Lower leg skin (tissue), 4 donors: ENCODE measurements at regions not wholly inside any gene's neighbourhood (a gene's known extent, or its start where the extent isn't known, plus 50 kb on each side); places are given as distances from the start of the nearest gene placed in this dataset.

Experiments used
- DNase-seq, 2 donors: peaks; one replicate each; pipeline ENCODE4 v3.0.0-alpha.2; 2019; ENCODE audit warnings: low spot score in 2 of 2
- H3K4me3 ChIP-seq: fragments of 200-600 bp; sonication (generic); 2 replicates; pipeline ENCODE4 v1.5.1; 2017; ENCODE audit warnings: mild to moderate bottlenecking, low read depth; ENCODE audit not compliant: poor library complexity, severe bottlenecking
- POLR2A ChIP-seq, 2 donors: fragments of 450-650 bp; IDR thresholded peaks; one replicate each; pipeline ENCODE4 v1.6.1; 2016 to 2017; ENCODE audit warnings: antibody characterized with exemption in 2 of 2, mild to moderate bottlenecking in 1 of 2, moderate library complexity in 1 of 2
- WGBS, 2 donors: methylation state at CpG; one replicate each; pipeline ENCODE4 v1.1.5; 2018; 5-methylcytosine and 5-hydroxymethylcytosine counted together
- intact Hi-C: fragments of 100-400 bp; cut with DNase I; formaldehyde crosslinking; loops from one replicate; pipeline ENCODE4 v1.15.0; 2023; ENCODE audit warnings: low total_unique reads
- TF ChIP-seq, protein P1 (sequence below), 3 donors: fragments of 450-650 bp; IDR thresholded peaks; one replicate each; pipeline ENCODE4 v1.5.1; 2016; ENCODE audit warnings: antibody characterized with exemption in 3 of 3, mild to moderate bottlenecking in 3 of 3, moderate library complexity in 2 of 3

DNA sequence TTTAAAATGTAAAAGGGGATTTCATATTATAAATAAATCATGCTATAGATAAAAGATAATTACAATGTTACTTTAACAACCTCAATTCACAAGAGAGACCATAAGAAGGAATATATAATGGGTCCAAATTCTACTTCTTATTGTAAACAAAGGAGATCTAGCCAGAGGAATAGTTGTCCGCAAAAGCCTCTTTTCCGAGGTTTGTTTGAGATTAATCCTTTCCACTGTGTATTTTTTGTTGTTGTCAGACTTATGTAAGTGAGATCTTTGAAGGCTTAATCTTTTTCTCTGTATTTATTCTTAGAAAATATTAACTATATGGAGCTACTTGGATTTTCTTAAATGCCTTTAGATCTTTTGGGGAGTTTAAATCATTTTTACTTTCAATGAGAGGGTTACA, 1299.3 kb upstream of the WWC1 start:
- intact Hi-C loops = no loop called here
- no peak overlapping the region for H3K4me3 ChIP-seq
- DNase-seq = no peak
- WGBS, 2 donors = 90 to 91% methylated on average over 2 of the region's 2 CpGs
- no peak for TF ChIP-seq POLR2A (IDR thresholded peaks at IDR 0.05)
- TF ChIP-seq, protein P1, sequence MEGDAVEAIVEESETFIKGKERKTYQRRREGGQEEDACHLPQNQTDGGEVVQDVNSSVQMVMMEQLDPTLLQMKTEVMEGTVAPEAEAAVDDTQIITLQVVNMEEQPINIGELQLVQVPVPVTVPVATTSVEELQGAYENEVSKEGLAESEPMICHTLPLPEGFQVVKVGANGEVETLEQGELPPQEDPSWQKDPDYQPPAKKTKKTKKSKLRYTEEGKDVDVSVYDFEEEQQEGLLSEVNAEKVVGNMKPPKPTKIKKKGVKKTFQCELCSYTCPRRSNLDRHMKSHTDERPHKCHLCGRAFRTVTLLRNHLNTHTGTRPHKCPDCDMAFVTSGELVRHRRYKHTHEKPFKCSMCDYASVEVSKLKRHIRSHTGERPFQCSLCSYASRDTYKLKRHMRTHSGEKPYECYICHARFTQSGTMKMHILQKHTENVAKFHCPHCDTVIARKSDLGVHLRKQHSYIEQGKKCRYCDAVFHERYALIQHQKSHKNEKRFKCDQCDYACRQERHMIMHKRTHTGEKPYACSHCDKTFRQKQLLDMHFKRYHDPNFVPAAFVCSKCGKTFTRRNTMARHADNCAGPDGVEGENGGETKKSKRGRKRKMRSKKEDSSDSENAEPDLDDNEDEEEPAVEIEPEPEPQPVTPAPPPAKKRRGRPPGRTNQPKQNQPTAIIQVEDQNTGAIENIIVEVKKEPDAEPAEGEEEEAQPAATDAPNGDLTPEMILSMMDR (IDR thresholded peaks at IDR 0.05) = no peak

DNA sequence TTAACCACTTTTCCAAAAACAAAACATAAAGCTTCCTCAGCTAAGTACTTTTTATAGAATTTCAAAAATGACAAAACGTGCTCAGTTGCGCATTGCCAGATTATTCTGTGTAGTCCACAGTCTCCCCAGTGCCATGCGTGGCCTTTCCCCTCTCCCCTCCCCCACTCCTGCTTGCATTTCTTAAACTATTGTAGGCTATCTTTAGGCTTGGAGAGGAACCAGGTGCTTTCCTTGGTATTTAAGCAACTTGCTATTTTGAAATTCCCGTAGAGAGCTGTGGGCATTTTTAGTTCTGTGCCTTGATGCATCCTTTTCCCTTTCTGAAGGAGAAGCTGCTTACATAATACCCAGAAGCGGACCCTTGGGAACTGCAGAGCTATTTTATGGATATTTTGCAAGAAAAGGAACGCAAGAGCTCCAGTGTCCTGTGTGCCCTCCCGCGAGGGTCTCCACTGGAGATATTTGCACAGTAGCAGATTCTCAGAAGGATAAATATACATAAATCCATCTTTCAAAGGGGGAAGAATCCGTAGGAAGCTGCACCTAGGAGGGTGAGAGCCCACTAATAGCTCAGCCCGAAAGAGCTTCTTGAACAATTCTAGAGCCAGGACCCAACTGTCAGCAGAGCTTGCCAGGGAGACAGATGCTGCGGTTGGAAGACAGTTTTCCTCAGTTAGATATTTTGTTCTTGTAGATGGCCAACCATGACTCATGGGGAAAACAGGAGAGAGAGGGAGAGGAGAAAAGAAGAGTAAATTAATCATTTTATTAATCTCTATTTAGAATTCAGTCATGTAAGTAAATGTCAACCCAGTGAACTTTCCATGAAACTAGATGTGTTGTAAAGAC, 1298.3 kb upstream of the WWC1 start:
- 37 to 44% methylated on average over 11 of the region's 11 CpGs for WGBS, 2 donors
- intact Hi-C loops = no loop called here
- no peak for TF ChIP-seq POLR2A (IDR thresholded peaks at IDR 0.05)
- TF ChIP-seq, protein P1 (IDR thresholded peaks at IDR 0.05) = no peak
- DNase-seq = no peak
- H3K4me3 ChIP-seq = no peak overlapping the region

DNA sequence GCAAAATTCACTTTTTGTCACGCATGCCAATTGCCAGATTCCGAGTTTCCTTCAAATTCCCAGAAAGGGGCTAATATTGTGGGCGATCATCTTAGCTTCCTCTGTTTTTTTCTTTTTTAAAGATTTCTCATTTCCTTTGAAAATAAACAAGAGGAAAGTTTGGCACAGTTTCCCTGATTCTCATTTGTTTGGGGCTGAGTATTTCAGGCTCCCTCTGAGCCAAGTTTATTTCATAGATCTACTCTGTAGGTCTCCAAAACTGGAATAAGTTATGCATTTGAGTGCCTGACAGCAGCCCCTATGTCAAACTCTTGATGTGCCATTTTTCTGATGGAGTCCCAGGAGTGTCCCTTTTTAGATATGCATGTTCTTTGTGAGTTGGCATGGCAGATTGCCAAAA, 1297.2 kb upstream of the WWC1 start:
- 44 to 45% methylated on average over 3 of the region's 3 CpGs for WGBS, 2 donors
- no peak overlapping the region for H3K4me3 ChIP-seq
- no peak for DNase-seq
- intact Hi-C loops = no loop called here
- no peak for TF ChIP-seq POLR2A (IDR thresholded peaks at IDR 0.05)
- TF ChIP-seq, protein P1 (IDR thresholded peaks at IDR 0.05) = no peak

DNA sequence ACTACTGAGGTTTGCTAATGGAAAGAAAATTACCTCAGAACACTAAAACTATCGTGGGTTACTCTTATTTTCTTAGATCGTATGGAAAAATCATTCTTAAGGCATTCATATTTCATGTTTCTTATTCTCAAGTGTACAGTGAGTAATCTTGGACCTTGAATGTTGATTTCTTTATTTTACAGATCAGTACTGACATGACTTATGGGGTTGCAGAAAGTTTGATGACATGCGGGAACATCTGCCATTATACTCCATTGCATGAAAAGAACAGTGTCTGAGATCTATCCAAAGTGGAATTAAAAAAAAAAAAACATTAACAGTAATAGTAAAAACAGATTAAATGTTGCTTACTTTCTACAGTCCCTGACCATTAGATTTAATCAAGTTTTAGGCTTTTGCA, 1290.2 kb upstream of the WWC1 start:
- DNase-seq = no peak
- intact Hi-C loops = no loop called here
- H3K4me3 ChIP-seq = no peak overlapping the region
- TF ChIP-seq, protein P1 (IDR thresholded peaks at IDR 0.05) = no peak
- TF ChIP-seq POLR2A (IDR thresholded peaks at IDR 0.05) = no peak
- WGBS, 2 donors = 66 to 67% methylated on average over 3 of the region's 3 CpGs

DNA sequence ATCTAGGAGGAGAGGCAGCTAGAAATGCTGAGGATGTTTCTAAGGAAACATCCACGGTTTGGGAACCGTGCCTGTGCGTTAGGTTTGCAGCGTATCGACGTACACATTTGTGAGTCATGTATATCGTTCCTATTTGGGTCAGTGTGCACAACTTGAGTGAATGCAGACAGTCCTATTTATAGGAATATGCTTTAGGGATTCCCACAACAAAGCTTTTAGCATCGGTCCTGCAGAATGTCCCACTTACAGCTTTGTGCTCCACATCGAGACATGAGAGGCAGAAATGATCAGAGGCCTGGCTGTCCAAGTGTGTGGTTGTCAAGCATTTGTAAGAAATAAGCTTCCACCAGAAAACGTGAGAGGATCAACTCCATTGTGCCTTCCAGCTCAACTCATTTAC, 1282.7 kb upstream of the WWC1 start:
- intact Hi-C loops = no loop called here
- TF ChIP-seq POLR2A (IDR thresholded peaks at IDR 0.05) = no peak
- TF ChIP-seq, protein P1 (IDR thresholded peaks at IDR 0.05) = no peak
- 69 to 72% methylated on average over 10 of the region's 10 CpGs for WGBS, 2 donors
- no peak overlapping the region for H3K4me3 ChIP-seq
- DNase-seq = no peak

DNA sequence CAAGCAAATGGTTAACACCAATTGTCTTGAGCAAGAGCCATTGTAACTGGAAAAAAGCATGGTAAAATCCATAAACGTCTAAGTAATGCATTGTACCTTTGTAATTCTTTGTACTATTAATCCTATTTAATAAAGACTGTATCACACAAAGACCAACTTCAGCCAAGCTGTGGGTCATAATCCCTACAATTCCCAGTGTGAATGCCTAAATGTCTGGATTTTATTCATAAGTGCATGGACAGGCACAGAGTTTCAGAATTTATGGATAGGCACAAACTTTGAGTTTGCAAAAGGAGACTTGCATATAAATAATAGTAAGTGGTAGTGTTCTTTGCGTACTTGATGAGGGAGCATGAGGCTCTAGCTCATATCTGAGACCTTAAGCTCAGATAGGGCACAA, 1280.2 kb upstream of the WWC1 start:
- H3K4me3 ChIP-seq = no peak overlapping the region
- intact Hi-C loops = no loop called here
- TF ChIP-seq, protein P1 (IDR thresholded peaks at IDR 0.05) = no peak
- no peak for TF ChIP-seq POLR2A (IDR thresholded peaks at IDR 0.05)
- WGBS, 2 donors = 72 to 73% methylated on average over 2 of the region's 2 CpGs
- no peak for DNase-seq
